Neural cell (in vitro differentiated cells): ENCODE measurements at regions not wholly inside any gene's neighbourhood (a gene's known extent, or its start where the extent isn't known, plus 50 kb on each side); places are given as distances from the start of the nearest gene placed in this dataset.

Experiments used
- EZH2 ChIP-seq: fragments of 200-600, 300-800 bp; shearing (Covaris generic), sonication (generic); IDR thresholded peaks from 2 replicates; pipeline ENCODE4 v1.6.1; 2014; ENCODE audit warnings: antibody characterized with exemption, low read length, borderline replicate concordance, mild to moderate bottlenecking; ENCODE audit not compliant: insufficient read depth, poor library complexity, severe bottlenecking
- POLR2AphosphoS5 ChIP-seq: IDR thresholded peaks from 2 replicates; pipeline ENCODE4 v1.6.1; 2012
- TF ChIP-seq, protein P1 (sequence below): fragments of 450-650 bp; IDR thresholded peaks from 2 replicates; pipeline ENCODE4 v1.5.1; 2014; ENCODE audit warnings: antibody characterized with exemption, mild to moderate bottlenecking, moderate library complexity; ENCODE audit not compliant: poor library complexity, severe bottlenecking

DNA sequence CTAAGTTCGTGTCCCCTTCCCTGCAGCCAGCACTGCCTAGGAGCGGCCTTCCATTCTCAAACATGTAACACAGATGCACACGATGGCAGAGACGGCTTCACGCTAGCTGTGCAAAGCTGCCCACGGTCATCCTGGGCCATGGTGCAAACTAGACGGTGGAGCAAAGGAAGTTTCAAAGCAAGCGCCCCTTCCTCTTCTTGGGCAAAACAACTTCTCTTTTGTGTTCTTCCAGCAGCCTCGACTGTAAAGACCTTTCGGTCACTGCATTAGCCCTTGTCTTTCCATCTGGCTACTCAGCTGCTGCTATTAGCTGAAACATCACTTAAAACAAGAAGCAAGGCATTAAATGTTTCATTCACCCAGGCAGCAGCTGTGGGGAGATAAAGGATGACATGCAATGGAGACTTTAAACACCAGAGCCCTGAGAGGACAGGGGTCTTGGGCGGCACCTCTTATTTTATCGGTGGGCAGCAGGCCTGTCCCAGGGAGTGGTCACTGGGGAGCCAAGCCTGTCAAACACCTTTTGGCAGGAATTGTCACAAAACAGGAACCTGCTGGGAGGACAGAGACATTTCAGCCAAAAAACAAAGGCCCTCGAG, 214.8 kb downstream of the KLF6 start:
- no peak for TF ChIP-seq EZH2
- TF ChIP-seq, protein P1, sequence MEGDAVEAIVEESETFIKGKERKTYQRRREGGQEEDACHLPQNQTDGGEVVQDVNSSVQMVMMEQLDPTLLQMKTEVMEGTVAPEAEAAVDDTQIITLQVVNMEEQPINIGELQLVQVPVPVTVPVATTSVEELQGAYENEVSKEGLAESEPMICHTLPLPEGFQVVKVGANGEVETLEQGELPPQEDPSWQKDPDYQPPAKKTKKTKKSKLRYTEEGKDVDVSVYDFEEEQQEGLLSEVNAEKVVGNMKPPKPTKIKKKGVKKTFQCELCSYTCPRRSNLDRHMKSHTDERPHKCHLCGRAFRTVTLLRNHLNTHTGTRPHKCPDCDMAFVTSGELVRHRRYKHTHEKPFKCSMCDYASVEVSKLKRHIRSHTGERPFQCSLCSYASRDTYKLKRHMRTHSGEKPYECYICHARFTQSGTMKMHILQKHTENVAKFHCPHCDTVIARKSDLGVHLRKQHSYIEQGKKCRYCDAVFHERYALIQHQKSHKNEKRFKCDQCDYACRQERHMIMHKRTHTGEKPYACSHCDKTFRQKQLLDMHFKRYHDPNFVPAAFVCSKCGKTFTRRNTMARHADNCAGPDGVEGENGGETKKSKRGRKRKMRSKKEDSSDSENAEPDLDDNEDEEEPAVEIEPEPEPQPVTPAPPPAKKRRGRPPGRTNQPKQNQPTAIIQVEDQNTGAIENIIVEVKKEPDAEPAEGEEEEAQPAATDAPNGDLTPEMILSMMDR, result no peak
- no peak for TF ChIP-seq POLR2AphosphoS5
